ENCODE measurements at regions not wholly inside any gene's neighbourhood (a gene's known extent, or its start where the extent isn't known, plus 50 kb on each side); places are given as distances from the start of the nearest gene placed in this dataset.
A peak's percentile ranks its signal among the peaks of the same experiment; 100 is the strongest.
"Not testable (repeated sequence)": the region's sequence is repeated elsewhere in the genome, so short reads cannot be mapped to it uniquely, and the experiment has no call there.

GRCh38 chr5:119299242-119299614, 56.6 kb upstream of the TNFAIP8 start:
- H3K27me3 ChIP-seq (ENCODE audit: control insufficient read depth, insufficient read depth, low read length); H3K4me3 ChIP-seq (ENCODE audit: low read length); H3K9me3 ChIP-seq (replicated peaks; ENCODE audit: low read length); H3K36me3 ChIP-seq (ENCODE audit: insufficient read depth, low read length); H3K4me2 ChIP-seq (ENCODE audit: low read length); H3K9ac ChIP-seq (ENCODE audit: low read depth, low read length): not testable (repeated sequence)
- peaks cover 42% of the 10 kb centered on the region for H3K4me1 ChIP-seq (ENCODE audit: control insufficient read depth, insufficient read depth, low read length)

GRCh38 chr5:119299615-119300310, 56.1 kb upstream of the TNFAIP8 start:
- peaks cover 47% of the 10 kb centered on the region for H3K4me1 ChIP-seq (ENCODE audit: control insufficient read depth, insufficient read depth, low read length)
- H3K4me3 ChIP-seq (ENCODE audit: low read length) = not testable (repeated sequence)

DNA sequence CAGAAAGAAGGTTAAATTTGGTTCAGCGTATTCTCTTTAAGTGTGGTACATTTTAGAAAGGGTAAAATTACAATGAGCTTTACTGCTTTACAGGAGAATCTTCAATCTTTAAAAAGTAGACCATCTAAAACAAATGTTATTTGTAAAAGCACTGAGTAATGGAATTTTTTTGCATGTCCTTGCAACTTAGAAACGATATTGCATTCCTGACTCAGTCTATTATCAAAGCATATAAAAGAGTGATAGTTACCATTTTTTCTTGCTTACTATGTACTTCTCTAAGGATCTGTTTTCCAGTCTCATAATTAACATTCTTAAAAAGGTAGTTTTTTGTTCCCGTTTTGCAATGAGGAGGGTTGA, 55.5 kb upstream of the TNFAIP8 start:
- Histone ChIP-seq H3K4me1 (ENCODE audit: control insufficient read depth, insufficient read depth, low read length) (peaks cover 51% of the 10 kb centered on the region), H3K9ac (ENCODE audit: low read depth, low read length) (peak overlapping the region; percentile 20), H3K4me3 (ENCODE audit: low read length) (no peak overlapping the region), H3K27me3 (ENCODE audit: control insufficient read depth, insufficient read depth, low read length) (no peaks in the 10 kb centered on the region), H3K9me3 (replicated peaks; ENCODE audit: low read length) (no peaks in the 10 kb centered on the region), H3K4me2 (ENCODE audit: low read length) (peak overlapping the region; percentile 5), H3K36me3 (ENCODE audit: insufficient read depth, low read length) (no peaks in the 10 kb centered on the region)

More at GRCh38 chr5:119299615-119300310, 56.1 kb upstream of the TNFAIP8 start:
- H3K9ac ChIP-seq (ENCODE audit: low read depth, low read length); H3K9me3 ChIP-seq (replicated peaks; ENCODE audit: low read length); H3K27me3 ChIP-seq (ENCODE audit: control insufficient read depth, insufficient read depth, low read length); H3K36me3 ChIP-seq (ENCODE audit: insufficient read depth, low read length): not testable (repeated sequence)
- peak overlapping the region; percentile 5 for H3K4me2 ChIP-seq (ENCODE audit: low read length)

GRCh38 chr5:119301210-119301609, 54.6 kb upstream of the TNFAIP8 start:
- H3K4me3 ChIP-seq (ENCODE audit: low read length) = no peak overlapping the region
- no peaks in the 10 kb centered on the region for H3K27me3 ChIP-seq (ENCODE audit: control insufficient read depth, insufficient read depth, low read length)
- no peak overlapping the region for H3K9ac ChIP-seq (ENCODE audit: low read depth, low read length)
- H3K4me2 ChIP-seq (ENCODE audit: low read length) = no peak overlapping the region
- no peaks in the 10 kb centered on the region for H3K36me3 ChIP-seq (ENCODE audit: insufficient read depth, low read length)
- no peaks in the 10 kb centered on the region for H3K9me3 ChIP-seq (replicated peaks; ENCODE audit: low read length)
- H3K4me1 ChIP-seq (ENCODE audit: control insufficient read depth, insufficient read depth, low read length) = peaks cover 51% of the 10 kb centered on the region

DNA sequence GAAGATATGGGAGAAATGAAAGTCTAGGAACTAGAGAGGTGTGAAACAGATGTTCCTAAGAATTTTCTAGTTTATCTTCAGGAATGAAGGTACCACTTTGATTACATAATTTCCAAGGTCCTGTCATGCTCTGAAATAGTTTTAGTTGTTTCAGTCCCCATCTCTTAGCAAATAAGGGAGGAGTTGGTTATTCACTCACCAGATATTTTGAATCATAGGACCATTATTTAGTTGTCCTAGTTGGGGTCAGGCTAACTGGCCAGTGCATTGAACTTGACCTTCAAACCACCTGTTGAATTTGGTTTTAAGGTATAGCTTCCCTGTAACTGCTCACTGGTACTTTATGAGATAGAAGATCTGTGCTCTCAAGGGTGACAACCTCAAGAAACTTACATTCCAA, 53.9 kb upstream of the TNFAIP8 start:
- Histone ChIP-seq H3K4me2 (ENCODE audit: low read length) (peak overlapping the region; percentile 43), H3K36me3 (ENCODE audit: insufficient read depth, low read length) (no peaks in the 10 kb centered on the region), H3K9ac (ENCODE audit: low read depth, low read length) (no peak overlapping the region), H3K9me3 (replicated peaks; ENCODE audit: low read length) (no peaks in the 10 kb centered on the region), H3K27me3 (ENCODE audit: control insufficient read depth, insufficient read depth, low read length) (no peaks in the 10 kb centered on the region), H3K4me1 (ENCODE audit: control insufficient read depth, insufficient read depth, low read length) (peaks cover 51% of the 10 kb centered on the region), H3K4me3 (ENCODE audit: low read length) (no peak overlapping the region)

GRCh38 chr5:119302449-119302848, 53.4 kb upstream of the TNFAIP8 start:
- H3K9me3 ChIP-seq (replicated peaks; ENCODE audit: low read length) = no peaks in the 10 kb centered on the region
- H3K4me2 ChIP-seq (ENCODE audit: low read length) = peak overlapping the region; percentile 43
- no peaks in the 10 kb centered on the region for H3K36me3 ChIP-seq (ENCODE audit: insufficient read depth, low read length)
- H3K27me3 ChIP-seq (ENCODE audit: control insufficient read depth, insufficient read depth, low read length) = no peaks in the 10 kb centered on the region
- H3K9ac ChIP-seq (ENCODE audit: low read depth, low read length) = peak overlapping the region; percentile 39
- H3K4me3 ChIP-seq (ENCODE audit: low read length) = peak overlapping the region; percentile 11
- peaks cover 51% of the 10 kb centered on the region for H3K4me1 ChIP-seq (ENCODE audit: control insufficient read depth, insufficient read depth, low read length)

DNA sequence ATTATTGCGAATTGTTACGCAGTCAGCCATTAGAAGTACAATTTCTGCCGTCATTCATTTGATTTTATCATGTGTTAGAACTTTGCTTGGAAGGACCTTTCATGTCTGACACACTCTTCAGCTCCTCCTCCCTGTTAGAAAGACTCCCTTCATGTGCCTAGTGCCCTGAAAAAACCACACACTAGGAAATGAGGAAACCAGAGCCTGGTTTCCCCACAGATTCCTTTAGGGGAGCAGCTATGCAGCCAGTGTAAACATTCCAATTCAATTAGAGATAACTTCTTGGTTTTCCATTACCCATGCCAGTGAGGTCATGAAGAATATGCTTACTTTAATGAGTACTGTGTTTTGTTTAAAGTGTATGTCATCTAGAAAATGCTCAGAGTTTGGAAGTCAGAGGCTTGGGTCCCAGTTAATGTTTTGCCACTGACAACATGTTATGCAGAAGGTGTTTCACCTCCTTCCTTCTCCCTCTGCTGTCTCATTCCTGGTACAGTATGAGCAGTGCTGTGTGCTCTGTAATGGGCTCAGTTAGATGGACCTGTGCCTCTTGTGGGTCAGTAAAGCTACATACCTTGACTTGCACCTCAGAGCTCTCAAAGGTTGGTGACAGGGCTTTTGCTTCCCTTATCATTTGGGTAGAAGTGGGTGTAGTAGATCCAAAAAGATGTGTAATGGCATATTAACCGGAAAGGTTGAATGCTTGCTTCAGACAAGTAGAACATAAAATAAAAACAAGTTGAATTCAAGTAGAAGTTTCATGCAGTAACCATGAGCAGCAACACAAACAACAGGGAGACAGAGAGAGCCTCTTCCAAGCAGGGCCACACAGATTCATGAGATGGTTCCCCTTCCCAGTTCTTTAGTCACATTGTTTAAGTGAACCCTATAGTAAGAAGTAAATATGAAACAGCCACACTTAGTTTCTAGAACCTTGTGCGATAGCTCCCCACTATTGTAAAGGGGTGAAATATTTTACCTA, 52.6 kb upstream of the TNFAIP8 start:
- H3K4me2 ChIP-seq (ENCODE audit: low read length) = peak overlapping the region; percentile 43
- H3K4me3 ChIP-seq (ENCODE audit: low read length) = peak overlapping the region; percentile 11
- H3K36me3 ChIP-seq (ENCODE audit: insufficient read depth, low read length) = no peaks in the 10 kb centered on the region
- peak overlapping the region; percentile 42 for H3K9ac ChIP-seq (ENCODE audit: low read depth, low read length)
- peaks cover 51% of the 10 kb centered on the region for H3K4me1 ChIP-seq (ENCODE audit: control insufficient read depth, insufficient read depth, low read length)
- H3K27me3 ChIP-seq (ENCODE audit: control insufficient read depth, insufficient read depth, low read length) = no peaks in the 10 kb centered on the region
- H3K9me3 ChIP-seq (replicated peaks; ENCODE audit: low read length) = no peaks in the 10 kb centered on the region

DNA sequence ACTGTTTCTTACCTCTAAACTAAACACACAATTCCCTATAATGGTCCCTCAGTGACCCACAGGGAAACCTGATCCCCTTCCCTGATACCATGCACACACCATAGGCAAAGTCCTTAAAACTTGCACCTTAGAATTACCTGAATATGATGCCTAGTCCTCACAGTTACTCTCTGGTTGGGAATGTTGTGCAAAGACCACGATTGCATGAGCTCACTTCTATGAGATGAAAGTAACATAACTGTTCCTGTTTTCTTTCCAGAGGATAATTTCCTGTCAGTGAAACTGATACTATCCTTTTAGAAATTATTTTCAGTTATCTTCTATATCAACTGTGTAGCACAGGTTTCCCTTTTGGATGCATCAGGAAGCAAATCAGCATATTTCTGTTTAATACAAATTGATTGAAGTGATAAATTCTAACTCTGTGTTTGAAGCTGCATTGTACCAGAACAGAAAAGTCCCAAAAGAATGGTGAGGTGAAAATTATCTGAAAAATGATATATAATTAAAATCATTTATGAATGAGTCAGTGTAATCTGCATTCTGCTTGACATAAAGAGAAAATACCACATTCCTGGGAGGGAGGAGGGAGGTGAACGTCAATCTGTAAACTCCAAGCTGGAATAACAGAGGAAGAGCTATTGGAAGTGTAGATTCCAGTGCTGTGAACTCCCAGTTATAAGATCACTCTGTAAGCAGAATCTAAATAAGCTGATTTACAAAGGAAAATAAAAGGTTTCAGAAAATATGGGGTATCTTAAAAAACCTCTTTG, 51.2 kb upstream of the TNFAIP8 start:
- no peaks in the 10 kb centered on the region for H3K9me3 ChIP-seq (replicated peaks; ENCODE audit: low read length)
- no peaks in the 10 kb centered on the region for H3K36me3 ChIP-seq (ENCODE audit: insufficient read depth, low read length)
- H3K27me3 ChIP-seq (ENCODE audit: control insufficient read depth, insufficient read depth, low read length) = no peaks in the 10 kb centered on the region
- H3K4me3 ChIP-seq (ENCODE audit: low read length) = peak overlapping the region; percentile 35
- no peak overlapping the region for H3K9ac ChIP-seq (ENCODE audit: low read depth, low read length)
- peak overlapping the region; percentile 57 for H3K4me2 ChIP-seq (ENCODE audit: low read length)
- peaks cover 51% of the 10 kb centered on the region for H3K4me1 ChIP-seq (ENCODE audit: control insufficient read depth, insufficient read depth, low read length)
